HG02623 (cell line): ENCODE measurements at regions not wholly inside any gene's neighbourhood (a gene's known extent, or its start where the extent isn't known, plus 50 kb on each side); places are given as distances from the start of the nearest gene placed in this dataset.
"Not testable (repeated sequence)": the region's sequence is repeated elsewhere in the genome, so short reads cannot be mapped to it uniquely, and the experiment has no call there.

Experiments
- ATAC-seq: cut with Tn5 transposase; IDR thresholded peaks from one replicate; pipeline ENCODE4 v1.9.1; 2021; ENCODE audit warnings: moderate library complexity; ENCODE audit not compliant: unreplicated experiment

GRCh38 chr6:103699769-103700168, 1160.0 kb downstream of the HACE1 start:
- no peak for ATAC-seq

DNA sequence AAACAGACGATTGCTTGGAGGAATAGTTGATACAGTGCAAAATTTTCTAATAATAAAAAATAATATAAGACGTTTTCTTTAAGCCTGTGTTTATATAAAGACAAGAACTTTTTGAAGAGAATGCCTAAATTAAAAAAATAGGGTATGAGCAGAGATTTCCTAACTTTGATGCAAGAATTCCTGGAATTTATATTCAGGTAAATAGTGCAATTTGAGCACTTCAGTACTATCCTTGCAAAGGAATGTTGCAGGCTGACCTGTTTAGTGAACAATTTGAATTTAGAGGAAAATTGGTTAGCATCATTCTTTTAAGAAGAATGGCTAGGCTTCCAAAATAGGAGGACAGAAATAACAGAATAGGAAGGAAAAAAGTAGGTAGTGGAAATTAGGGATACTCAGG, 1172.3 kb downstream of the HACE1 start:
- ATAC-seq, result no peak

DNA sequence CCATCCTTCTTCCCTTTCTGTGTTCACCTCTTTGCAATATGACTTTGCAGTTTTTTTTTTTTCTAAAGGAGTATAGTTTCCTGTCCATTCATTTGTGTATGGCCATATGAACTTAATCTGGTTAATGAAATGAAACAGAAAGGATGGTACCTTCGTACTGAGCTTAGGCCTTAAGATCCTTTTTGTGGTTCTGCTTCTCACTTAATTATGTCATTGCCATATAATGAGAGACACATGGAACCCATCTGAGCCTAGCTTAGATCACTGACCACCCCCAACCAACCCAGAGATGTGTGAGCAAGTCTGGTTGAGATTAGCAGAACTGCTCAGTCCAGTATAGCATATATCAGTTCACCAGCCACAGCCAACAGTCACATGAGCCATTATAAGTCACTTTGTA, 1179.6 kb downstream of the HACE1 start:
- ATAC-seq, result no peak

DNA sequence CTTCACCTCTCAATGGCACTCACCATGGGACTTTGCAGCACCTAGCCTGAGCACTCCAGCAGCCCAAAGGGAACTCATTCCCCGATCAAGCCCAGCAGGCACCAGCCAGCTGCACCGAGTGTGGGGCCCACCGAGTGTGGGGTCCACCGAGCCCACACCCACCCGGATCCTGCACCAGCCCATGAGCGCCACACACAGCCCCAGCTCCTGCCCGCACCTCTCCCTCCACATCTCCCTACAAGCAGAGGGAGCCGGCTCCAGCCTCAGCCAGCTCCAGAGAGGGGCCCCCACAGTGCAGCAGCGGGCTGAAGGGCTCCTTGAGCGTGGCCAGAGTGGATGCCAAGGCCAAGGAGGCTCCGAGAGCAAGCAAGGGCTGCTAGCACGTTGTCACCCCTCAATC, 1182.4 kb downstream of the HACE1 start:
- ATAC-seq, result no peak

DNA sequence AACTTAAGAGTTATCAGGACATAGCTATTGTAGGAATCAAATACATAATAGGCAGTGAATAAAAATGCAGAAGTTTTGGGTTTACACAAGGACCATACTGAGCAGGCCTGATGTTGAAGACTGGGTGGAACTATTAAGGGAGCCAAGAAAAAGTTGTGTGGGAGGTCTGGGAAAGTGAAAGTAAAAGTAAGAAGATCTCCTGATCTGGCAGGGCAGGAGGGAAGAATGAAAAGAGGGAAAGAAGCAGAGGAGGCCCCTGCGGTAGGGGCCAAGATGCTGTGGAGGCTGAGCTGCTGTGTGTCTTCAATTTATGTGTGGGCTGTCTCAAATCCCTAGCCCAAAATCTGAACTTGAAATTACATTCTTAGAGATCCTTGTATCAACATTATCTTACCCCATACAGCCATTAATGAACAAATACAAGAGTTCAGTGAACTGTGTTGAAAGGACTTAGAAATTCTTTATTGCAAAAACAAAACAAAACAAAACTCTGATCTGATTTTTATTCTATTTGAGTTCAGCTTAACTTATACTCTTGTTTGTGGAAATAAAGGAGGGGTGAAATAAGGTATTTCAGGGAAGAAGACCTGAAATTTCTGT, 1183.8 kb downstream of the HACE1 start:
- no peak for ATAC-seq

DNA sequence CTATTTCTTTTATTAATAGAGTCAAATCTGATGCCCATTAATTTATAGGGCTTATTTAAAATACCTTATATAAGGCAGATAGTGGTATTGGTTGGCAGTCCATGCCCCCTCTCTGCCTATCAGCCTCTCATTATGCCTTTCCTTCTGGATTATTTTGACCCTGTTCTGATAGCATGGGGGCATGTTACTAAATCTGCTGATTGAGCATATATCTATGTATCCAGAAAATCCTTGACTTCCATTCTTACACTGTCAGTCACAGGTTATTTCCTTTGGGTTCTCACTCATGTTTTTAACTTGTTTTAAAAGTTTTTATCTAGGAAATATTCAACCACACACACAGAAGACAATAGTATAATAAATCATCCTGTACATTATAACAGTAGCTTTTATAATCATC, 1184.9 kb downstream of the HACE1 start:
- ATAC-seq, result no peak

DNA sequence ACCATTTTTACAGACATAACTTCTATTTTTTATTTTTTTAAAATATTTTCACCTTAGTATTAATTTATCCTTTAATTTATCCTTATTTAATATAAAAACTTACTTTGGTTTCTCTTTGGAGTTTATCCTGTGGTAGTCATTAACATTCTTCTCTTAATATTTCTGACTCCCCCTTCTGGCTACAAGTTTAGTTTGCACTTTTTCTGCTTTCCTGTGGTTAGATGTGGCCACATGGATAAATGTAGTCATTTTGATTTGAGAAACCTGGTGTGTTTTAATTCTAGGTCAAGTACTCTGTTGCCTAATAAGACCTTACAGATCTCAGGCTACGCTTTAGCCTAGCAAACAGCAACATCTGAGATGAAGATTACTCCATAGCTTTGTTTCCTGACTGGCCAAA, 1187.5 kb downstream of the HACE1 start:
- ATAC-seq, result no peak

- no peak for ATAC-seq
Observed at GRCh38 chr6:103629613-103630012, 1230.1 kb downstream of the HACE1 start.

- ATAC-seq, result no peak
Observed at GRCh38 chr6:103617642-103618041, 1242.1 kb downstream of the HACE1 start.

DNA sequence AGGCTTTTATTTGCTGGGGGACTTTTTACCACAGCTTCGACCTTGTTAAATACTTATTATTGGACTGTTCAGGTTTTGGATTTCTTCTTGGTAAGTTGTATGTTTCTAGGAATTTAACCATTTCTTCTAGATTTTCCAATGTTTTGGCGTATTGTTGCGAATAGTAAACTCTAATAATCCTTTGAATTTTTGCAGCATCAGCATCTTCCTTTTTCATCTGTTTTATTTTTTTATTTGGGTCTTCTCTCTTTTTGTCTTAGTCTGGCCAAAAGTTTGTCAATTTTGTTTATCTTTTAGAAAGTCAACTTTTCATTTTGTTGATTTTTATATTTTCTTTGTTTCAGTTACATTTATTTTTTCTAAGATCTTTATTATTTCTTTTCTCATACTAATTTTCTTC, 1272.0 kb downstream of the HACE1 start:
- no peak for ATAC-seq

- no peak for ATAC-seq
Observed at GRCh38 chr6:103578115-103578514, 1281.6 kb downstream of the HACE1 start.

DNA sequence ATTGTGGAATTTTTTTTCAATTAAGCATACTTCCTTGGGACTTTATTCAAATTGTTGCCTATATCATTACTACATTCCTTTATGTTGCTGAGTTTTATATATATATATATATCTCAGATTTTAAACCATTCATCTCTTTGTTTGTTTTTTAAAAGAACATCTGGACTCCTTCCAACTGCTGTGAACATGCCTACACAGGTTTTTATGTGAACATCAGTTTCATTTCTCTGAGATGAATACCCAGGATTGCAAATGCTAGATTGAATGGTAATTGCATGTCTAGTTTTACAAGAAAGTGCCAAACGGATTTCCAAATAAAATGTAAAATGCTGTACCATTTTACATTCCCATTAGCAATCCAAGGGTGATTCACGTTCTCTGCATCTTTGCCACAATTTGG, 1289.3 kb downstream of the HACE1 start:
- no peak for ATAC-seq

DNA sequence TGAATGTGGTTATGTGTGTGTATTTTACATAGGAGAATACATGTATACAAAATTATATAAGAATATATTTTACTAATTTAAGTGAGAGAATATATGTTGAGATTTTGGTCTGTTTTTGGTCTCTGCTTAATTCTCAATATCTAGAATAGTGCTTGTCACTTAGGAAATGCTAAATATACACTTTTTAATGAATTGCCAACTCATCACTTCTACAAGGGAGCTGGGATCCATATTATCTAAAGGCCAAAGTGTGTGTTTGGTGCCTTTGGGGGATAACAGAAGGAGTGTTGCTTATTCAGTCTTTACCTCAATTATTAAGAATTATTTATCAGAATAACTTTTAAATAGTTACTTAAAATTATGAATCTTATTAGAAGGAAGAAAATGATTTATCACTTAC, 1304.8 kb downstream of the HACE1 start:
- ATAC-seq, result no peak

DNA sequence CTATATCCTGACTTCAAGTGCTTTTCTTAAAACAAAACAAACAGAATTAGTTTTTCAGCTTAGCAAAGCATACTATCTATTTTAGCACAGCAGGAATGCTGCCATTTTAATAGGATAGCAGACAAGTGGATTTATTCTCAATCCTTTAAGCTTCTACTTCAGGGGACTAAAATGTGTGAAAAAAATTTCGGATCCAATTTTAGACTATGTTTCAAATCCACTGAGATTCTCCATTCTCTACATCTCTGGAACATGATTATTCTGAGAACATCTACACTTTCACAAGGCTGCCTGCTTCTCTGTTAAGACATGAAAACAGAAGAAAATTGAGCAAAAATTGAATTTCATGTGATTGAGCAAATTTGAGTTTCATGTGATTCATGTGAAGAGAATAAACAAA, 1321.3 kb downstream of the HACE1 start:
- ATAC-seq, result no peak

GRCh38 chr6:103534814-103535213, 1324.9 kb downstream of the HACE1 start:
- no peak for ATAC-seq

- ATAC-seq, result no peak
Observed at GRCh38 chr6:103534095-103534494, 1325.6 kb downstream of the HACE1 start.

DNA sequence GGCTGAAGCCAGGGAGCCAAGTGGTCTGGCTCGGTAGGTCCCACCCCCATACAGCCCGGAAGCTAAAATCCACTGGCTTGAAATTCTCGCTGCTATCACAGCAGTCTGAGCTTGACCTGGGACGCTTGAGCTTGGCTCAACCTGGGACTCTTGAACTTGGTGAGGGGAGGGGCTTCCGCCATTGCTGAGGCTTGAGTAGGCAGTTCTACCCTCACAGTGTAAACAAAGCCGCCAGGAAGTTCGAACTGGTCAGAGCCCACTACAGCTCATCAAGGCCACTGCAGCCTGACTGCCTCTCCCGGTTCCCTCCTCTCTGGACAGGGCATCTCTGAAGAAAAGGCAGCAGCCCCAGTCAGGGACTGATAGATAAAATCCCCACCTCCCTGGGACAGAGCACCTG, 1337.7 kb downstream of the HACE1 start:
- no peak for ATAC-seq

- no peak for ATAC-seq
Observed at GRCh38 chr6:103516336-103516735, 1343.4 kb downstream of the HACE1 start.

GRCh38 chr6:103507052-103507451, 1352.7 kb downstream of the HACE1 start:
- no peak for ATAC-seq

DNA sequence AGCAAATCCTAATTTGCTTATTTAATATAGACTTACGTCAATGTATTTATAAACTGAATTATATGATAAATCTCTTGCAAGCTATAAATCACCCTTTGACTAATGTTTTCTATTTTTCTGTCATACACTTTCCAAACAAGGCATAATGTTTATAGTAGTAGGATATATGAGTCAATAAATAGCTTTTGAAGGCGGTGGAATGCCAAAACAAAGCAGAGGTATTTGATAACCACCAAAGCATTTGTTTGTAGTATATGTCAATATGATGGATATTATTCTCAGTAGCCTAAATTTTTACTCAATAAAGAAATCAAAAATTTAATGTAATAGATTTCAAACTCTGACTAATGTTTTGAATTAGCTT, 1354.6 kb downstream of the HACE1 start:
- no peak for ATAC-seq

DNA sequence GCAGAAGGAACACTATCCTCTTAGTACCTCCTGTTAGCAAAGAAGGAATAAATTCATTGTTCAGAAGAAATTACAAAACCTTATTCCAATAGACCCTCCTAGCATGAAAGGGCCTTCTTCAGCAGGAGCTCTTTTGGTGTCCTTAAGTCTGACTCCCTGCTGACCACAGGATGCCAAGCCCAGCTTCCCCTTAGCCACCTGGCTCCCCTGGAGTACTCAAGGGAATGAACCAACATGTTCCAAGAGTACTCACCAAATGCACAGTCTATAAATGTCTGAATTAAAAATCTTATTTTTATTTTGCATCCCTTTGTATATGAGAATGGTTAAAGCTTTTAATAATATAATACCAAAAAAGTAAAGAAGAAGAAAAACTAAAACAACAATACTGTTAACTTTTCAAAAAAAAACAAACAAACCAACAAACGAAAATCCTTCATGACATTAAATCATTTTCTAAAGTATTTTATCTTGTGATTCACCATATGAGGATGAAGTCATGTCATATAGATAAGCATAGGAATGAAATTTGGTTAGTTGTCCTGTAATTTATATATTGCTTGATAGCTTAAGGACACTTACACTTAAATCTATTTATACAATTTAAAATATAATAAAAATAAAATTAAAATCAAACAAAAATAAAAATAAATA, 1355.1 kb downstream of the HACE1 start:
- no peak for ATAC-seq

DNA sequence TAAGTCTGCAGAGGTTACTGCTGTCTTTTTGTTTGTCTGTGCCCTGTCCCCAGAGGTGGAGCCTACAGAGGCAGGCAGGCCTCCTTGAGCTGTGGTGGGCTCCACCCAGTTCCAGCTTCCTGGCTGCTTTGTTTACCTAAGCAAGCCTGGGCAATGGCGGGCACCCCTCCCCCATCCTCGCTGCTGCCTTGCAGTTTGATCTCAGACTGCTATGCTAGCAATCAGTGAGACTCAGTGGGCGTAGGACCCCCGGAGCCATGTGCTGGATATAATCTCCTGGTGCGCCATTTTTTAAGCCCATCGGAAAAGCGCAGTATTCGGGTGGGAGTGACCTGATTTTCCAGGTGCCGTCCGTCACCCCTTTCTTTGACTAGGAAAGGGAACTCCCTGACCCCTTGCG, 1363.1 kb downstream of the HACE1 start:
- ATAC-seq, result not testable (repeated sequence)

- ATAC-seq, result no peak
Observed at GRCh38 chr6:103456652-103457051, 1403.1 kb downstream of the HACE1 start.
